CD14-positive monocyte (primary cell): ENCODE measurements at regions not wholly inside any gene's neighbourhood (a gene's known extent, or its start where the extent isn't known, plus 50 kb on each side); places are given as distances from the start of the nearest gene placed in this dataset.

Experiments
- DNase-seq, 3 donors: peaks; one replicate each; pipeline ENCODE4 v3.0.0-alpha.2; 2011 to 2022
- H2AFZ ChIP-seq: 2 replicates; pipeline ENCODE4 v1.6.0; 2012; ENCODE audit warnings: mild to moderate bottlenecking, low read depth, low read length, inconsistent platforms; ENCODE audit not compliant: insufficient read depth, poor library complexity, severe bottlenecking
- H3K27ac ChIP-seq, 2 donors: 1 replicate in 1 of 2; 2 replicates in 1 of 2; pipeline ENCODE4 v1.5.1; 2012 to 2013; ENCODE audit warnings: low read length in 2 of 2, control low read depth in 1 of 2, inconsistent platforms in 1 of 2, low read depth in 1 of 2, mild to moderate bottlenecking in 1 of 2
- H3K27me3 ChIP-seq, 2 donors: one replicate each; pipeline versions ENCODE4 v1.6.0 to v1.6.1; 2011 to 2013; ENCODE audit warnings: low read length in 2 of 2; ENCODE audit not compliant: control insufficient read depth in 2 of 2, insufficient read depth in 2 of 2
- H3K36me3 ChIP-seq, 2 donors: replicated peaks in 1 of 2; 1 replicate in 1 of 2; 2 replicates in 1 of 2; pipeline versions ENCODE4 v1.5.1 to v1.6.1; 2012 to 2013; ENCODE audit warnings: low read length in 2 of 2, control low read depth in 1 of 2, inconsistent platforms in 1 of 2, mild to moderate bottlenecking in 1 of 2; ENCODE audit not compliant: insufficient read depth in 2 of 2, control insufficient read depth in 1 of 2
- H3K4me1 ChIP-seq, 2 donors: 1 replicate in 1 of 2; 2 replicates in 1 of 2; pipeline versions ENCODE4 v1.5.1 to v1.6.1; 2012 to 2013; ENCODE audit warnings: low read length in 2 of 2, control low read depth in 1 of 2, inconsistent platforms in 1 of 2, mild to moderate bottlenecking in 1 of 2, moderate library complexity in 1 of 2; ENCODE audit not compliant: insufficient read depth in 2 of 2, control insufficient read depth in 1 of 2
- H3K4me2 ChIP-seq: replicated peaks from 2 replicates; pipeline ENCODE3; 2012; ENCODE audit warnings: low read length, moderate library complexity, mild to moderate bottlenecking; ENCODE audit not compliant: poor library complexity, severe bottlenecking; ENCODE audit errors: extremely low read depth
- H3K4me3 ChIP-seq, 3 experiments: fragments of 200-600 bp in 1 of 3; sonication (generic) in 1 of 3; replicated peaks in 1 of 3; 1 replicate in 2 of 3; 2 replicates in 1 of 3; pipeline ENCODE4 v1.5.1; 2011 to 2013; ENCODE audit warnings: low read length in 3 of 3, mild to moderate bottlenecking in 3 of 3, control low read depth in 2 of 3, low read depth in 2 of 3, inconsistent platforms in 1 of 3, moderate library complexity in 1 of 3
- H3K79me2 ChIP-seq: 2 replicates; pipeline ENCODE4 v1.6.0; 2012; ENCODE audit warnings: mild to moderate bottlenecking, control low read depth, inconsistent platforms, low read length, moderate library complexity; ENCODE audit not compliant: insufficient read depth
- H3K9ac ChIP-seq: 2 replicates; pipeline ENCODE4 v1.6.0; 2017; ENCODE audit warnings: low read length, mild to moderate bottlenecking; ENCODE audit not compliant: insufficient read depth, poor library complexity, severe bottlenecking
- H3K9me3 ChIP-seq, 2 donors: replicated peaks in 1 of 2; 1 replicate in 1 of 2; 2 replicates in 1 of 2; pipeline versions ENCODE4 v1.5.1 to v1.6.1; 2012 to 2013; ENCODE audit warnings: low read length in 2 of 2, control low read depth in 1 of 2; ENCODE audit not compliant: control insufficient read depth in 1 of 2, insufficient read depth in 1 of 2
- H4K20me1 ChIP-seq: 2 replicates; pipeline ENCODE4 v1.6.0; 2012; ENCODE audit warnings: mild to moderate bottlenecking, low read length, control low read depth, moderate library complexity; ENCODE audit not compliant: insufficient read depth
- H3K27ac Mint-ChIP-seq, 7 donors: one replicate each; pipeline ENCODE4 v1.8.0; 2020; ENCODE audit warnings: mild to moderate bottlenecking in 7 of 7, mixed read lengths in 7 of 7, moderate library complexity in 6 of 7, inconsistent platforms in 2 of 7
- H3K27me3 Mint-ChIP-seq, 3 donors: one replicate each; pipeline ENCODE4 v1.8.0; 2021 to 2022; ENCODE audit warnings: low read depth in 3 of 3, mild to moderate bottlenecking in 3 of 3, mixed read lengths in 3 of 3, moderate library complexity in 3 of 3, inconsistent platforms in 1 of 3
- H3K36me3 Mint-ChIP-seq, 2 donors: one replicate each; pipeline ENCODE4 v1.8.0; 2020; ENCODE audit warnings: mixed read lengths in 2 of 2, inconsistent platforms in 1 of 2, mild to moderate bottlenecking in 1 of 2
- H3K4me1 Mint-ChIP-seq: one replicate; pipeline ENCODE4 v1.8.0; 2020; ENCODE audit warnings: mild to moderate bottlenecking, mixed read lengths
- H3K4me3 Mint-ChIP-seq, 2 donors: one replicate each; pipeline ENCODE4 v1.8.0; 2020; ENCODE audit warnings: mild to moderate bottlenecking in 2 of 2, mixed read lengths in 2 of 2, moderate library complexity in 1 of 2
- H3K9me3 Mint-ChIP-seq, 7 donors: one replicate each; pipeline ENCODE4 v1.8.0; 2020 to 2022; ENCODE audit warnings: mixed read lengths in 7 of 7, mild to moderate bottlenecking in 6 of 7, moderate library complexity in 6 of 7, inconsistent platforms in 2 of 7
- CTCF ChIP-seq: fragments of 200-600 bp; IDR thresholded peaks from one replicate; pipeline ENCODE4 v1.8.0; 2022; ENCODE audit warnings: antibody characterized with exemption, mild to moderate bottlenecking
- WGBS: methylation state at CpG from one replicate; pipeline ENCODE4 v1.1.5; 2013; ENCODE audit warnings: missing lambda C conversion rate; ENCODE audit not compliant: insufficient coverage; 5-methylcytosine and 5-hydroxymethylcytosine counted together
- intact Hi-C, 2 donors: fragments of 100-400 bp; cut with micrococcal nuclease; formaldehyde crosslinking; loops; one replicate each; pipeline versions ENCODE4 v1.15.0 to v1.15.1; 2023

DNA sequence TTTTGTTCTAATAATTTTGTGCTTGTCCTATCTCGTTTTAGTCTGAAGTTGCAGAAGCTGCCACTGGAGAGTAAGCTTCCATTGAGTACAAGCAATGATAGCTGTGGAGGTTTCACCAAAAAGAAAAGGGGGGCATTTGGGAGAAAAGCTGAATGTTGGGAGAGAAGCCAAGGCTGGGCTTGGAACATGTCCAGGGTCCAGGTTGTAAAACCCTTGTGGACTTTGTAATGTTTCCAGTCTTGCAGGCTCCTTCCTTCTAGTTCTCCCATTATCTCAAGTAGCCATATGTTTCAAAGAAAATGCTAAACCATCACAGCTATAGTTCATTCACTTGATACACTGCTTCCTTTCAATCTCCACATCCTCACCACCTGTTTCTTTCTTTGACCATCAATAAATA is 880.2 kb downstream of the NLGN4Y start:
- Histone ChIP-seq H3K9me3 (no peaks in the 10 kb centered on the region), H3K36me3 (no peaks in the 10 kb centered on the region), H3K79me2 (no peaks in the 10 kb centered on the region), H3K27ac (no peak overlapping the region), H4K20me1 (no peaks in the 10 kb centered on the region), H3K9ac (no peak overlapping the region), H3K4me2 (no peak overlapping the region), H2AFZ (no peak overlapping the region), H3K4me3 (no peak overlapping the region), H3K27me3 (no peaks in the 10 kb centered on the region), H3K4me1 (no peaks in the 10 kb centered on the region)
- Mint-ChIP-seq H3K4me1 (no peaks in the 10 kb centered on the region), H3K9me3 (peaks cover 0 to 9% (median 0%) of the 10 kb centered on the region in 7 donors), H3K4me3 (no peak overlapping the region), H3K27me3 (no peaks in the 10 kb centered on the region), H3K36me3 (no peaks in the 10 kb centered on the region), H3K27ac (no peak overlapping the region)
- no peak for DNase-seq
- intact Hi-C loops: no loop called here
- WGBS: no CpG with 5 or more reads among the region's 1 CpG
- TF ChIP-seq CTCF: no peak

DNA sequence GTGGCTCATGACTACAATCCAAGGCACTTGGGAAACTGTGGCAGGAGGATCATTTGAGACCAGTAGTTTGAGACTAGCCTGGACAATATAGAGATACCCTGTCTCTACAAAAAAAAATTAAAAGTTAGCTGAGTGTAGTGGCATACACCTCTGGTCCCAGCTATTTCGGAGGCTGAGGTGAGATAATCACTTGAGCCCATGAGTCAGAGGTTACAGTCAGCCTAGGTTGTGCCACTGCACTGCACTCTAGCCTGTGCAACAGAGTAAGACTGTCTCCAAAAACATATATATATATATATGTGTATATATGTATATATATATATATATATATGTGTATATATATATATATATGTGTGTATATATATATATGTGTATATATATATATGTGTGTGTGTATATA is 890.8 kb downstream of the NLGN4Y start:
- H3K9ac ChIP-seq: no peak overlapping the region
- H4K20me1 ChIP-seq: no peaks in the 10 kb centered on the region
- no peak overlapping the region for H2AFZ ChIP-seq
- no peak overlapping the region for H3K4me3 ChIP-seq
- H3K4me1 ChIP-seq: no peaks in the 10 kb centered on the region
- DNase-seq: no peak
- H3K27me3 Mint-ChIP-seq: no peaks in the 10 kb centered on the region
- TF ChIP-seq CTCF: no peak
- H3K27ac Mint-ChIP-seq: no peak overlapping the region
- H3K9me3 ChIP-seq: no peaks in the 10 kb centered on the region
- intact Hi-C loops: no loop called here
- WGBS: no CpG with 5 or more reads among the region's 1 CpG
- no peaks in the 10 kb centered on the region for H3K9me3 Mint-ChIP-seq
- no peaks in the 10 kb centered on the region for H3K79me2 ChIP-seq
- no peak overlapping the region for H3K27ac ChIP-seq
- no peaks in the 10 kb centered on the region for H3K36me3 Mint-ChIP-seq
- H3K4me3 Mint-ChIP-seq: no peak overlapping the region
- H3K27me3 ChIP-seq: no peaks in the 10 kb centered on the region
- no peak overlapping the region for H3K4me2 ChIP-seq
- no peaks in the 10 kb centered on the region for H3K4me1 Mint-ChIP-seq
- H3K36me3 ChIP-seq: no peaks in the 10 kb centered on the region
